ENCODE measurements at regions not wholly inside any gene's neighbourhood (a gene's known extent, or its start where the extent isn't known, plus 50 kb on each side); places are given as distances from the start of the nearest gene placed in this dataset.
"Not testable (repeated sequence)": the region's sequence is repeated elsewhere in the genome, so short reads cannot be mapped to it uniquely, and the experiment has no call there.

DNA sequence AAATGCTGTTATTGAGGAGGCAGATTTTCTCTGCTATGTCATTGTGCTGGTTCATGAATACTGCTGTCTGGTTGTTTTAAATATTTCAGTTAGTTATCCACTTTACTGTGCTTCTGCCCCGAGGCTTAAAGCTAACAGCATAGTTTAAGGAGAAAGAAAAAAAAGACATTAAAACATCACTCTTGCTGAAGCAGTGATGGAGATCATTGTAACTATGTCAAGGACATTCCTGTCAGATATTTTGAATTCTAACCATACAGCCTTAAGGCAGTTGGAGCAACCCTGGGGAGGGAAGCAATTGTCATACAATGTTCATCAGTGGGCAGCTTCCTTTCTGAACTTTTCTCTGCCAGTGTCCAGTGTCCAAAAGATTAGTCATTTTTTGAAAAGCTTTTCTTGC, 199.0 kb upstream of the DDX53 start:
- Histone ChIP-seq H3K27ac (ENCODE audit: low read depth, low read length) (no peak overlapping the region), H3K4me1 (ENCODE audit: control insufficient read depth in 3 of 3, insufficient read depth in 3 of 3, low read length in 3 of 3) (no peaks in the 10 kb centered on the region), H3K36me3 (ENCODE audit: control insufficient read depth in 3 of 3, insufficient read depth in 3 of 3, low read length in 3 of 3) (no peaks in the 10 kb centered on the region), H3K9ac (ENCODE audit: low read depth in 1 of 3, low read length in 3 of 3) (no peak overlapping the region), H3K4me3 (ENCODE audit: low read length in 3 of 3) (no peak overlapping the region), H3K27me3 (ENCODE audit: control insufficient read depth in 3 of 3, insufficient read depth in 3 of 3, low read length in 3 of 3) (no peaks in the 10 kb centered on the region), H3K9me3 (ENCODE audit: control insufficient read depth in 3 of 3, low read length in 3 of 3) (no peaks in the 10 kb centered on the region)

DNA sequence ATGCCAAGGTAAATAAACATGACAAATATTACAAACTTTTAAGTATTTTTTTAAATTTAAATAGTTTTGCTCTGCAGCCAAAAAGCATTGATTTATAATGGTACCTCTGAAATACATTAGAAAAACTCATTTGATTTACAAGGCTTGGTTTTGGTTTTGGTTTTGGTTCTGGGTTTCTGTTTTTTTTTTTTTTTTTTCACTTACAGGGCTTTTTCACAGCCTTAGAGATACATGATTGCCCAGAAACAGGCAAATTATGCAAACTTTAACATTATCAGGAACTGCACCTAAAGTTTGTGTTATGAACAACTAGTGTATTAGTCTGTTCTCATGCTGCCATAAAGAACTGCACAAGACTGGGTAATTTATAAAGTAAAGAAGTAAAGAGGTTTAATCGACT, 196.4 kb upstream of the DDX53 start:
- no peak overlapping the region for H3K27ac ChIP-seq (ENCODE audit: low read depth, low read length)
- H3K9me3 ChIP-seq (ENCODE audit: control insufficient read depth in 3 of 3, low read length in 3 of 3) = no peaks in the 10 kb centered on the region
- H3K9ac ChIP-seq (ENCODE audit: low read depth in 1 of 3, low read length in 3 of 3) = no peak overlapping the region
- H3K36me3 ChIP-seq (ENCODE audit: control insufficient read depth in 3 of 3, insufficient read depth in 3 of 3, low read length in 3 of 3) = no peaks in the 10 kb centered on the region
- no peak overlapping the region for H3K4me3 ChIP-seq (ENCODE audit: low read length in 3 of 3)
- no peaks in the 10 kb centered on the region for H3K27me3 ChIP-seq (ENCODE audit: control insufficient read depth in 3 of 3, insufficient read depth in 3 of 3, low read length in 3 of 3)
- no peaks in the 10 kb centered on the region for H3K4me1 ChIP-seq (ENCODE audit: control insufficient read depth in 3 of 3, insufficient read depth in 3 of 3, low read length in 3 of 3)

DNA sequence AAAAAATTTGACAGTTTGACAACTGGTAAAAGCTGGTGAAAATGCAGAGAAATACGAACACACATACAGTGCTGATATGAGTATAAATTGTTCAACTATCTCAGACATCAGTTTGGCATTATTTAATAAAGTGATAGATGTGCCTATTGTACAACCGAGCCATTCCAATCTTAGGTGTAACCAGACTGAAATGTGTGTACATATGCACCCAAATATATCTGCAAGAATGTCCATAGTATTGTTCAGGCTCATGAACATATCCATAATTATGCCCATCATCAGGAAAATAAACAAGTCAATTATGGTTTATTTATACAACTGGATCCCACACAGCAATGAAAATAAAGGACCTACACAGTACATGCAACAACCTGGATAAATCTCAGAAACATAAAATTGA, 188.9 kb upstream of the DDX53 start:
- Histone ChIP-seq H3K9ac (ENCODE audit: low read depth in 1 of 3, low read length in 3 of 3) (no peak overlapping the region), H3K9me3 (ENCODE audit: control insufficient read depth in 3 of 3, low read length in 3 of 3) (no peaks in the 10 kb centered on the region), H3K4me1 (ENCODE audit: control insufficient read depth in 3 of 3, insufficient read depth in 3 of 3, low read length in 3 of 3) (no peaks in the 10 kb centered on the region), H3K27me3 (ENCODE audit: control insufficient read depth in 3 of 3, insufficient read depth in 3 of 3, low read length in 3 of 3) (no peaks in the 10 kb centered on the region), H3K27ac (ENCODE audit: low read depth, low read length) (no peak overlapping the region), H3K36me3 (ENCODE audit: control insufficient read depth in 3 of 3, insufficient read depth in 3 of 3, low read length in 3 of 3) (no peaks in the 10 kb centered on the region), H3K4me3 (ENCODE audit: low read length in 3 of 3) (no peak overlapping the region)

DNA sequence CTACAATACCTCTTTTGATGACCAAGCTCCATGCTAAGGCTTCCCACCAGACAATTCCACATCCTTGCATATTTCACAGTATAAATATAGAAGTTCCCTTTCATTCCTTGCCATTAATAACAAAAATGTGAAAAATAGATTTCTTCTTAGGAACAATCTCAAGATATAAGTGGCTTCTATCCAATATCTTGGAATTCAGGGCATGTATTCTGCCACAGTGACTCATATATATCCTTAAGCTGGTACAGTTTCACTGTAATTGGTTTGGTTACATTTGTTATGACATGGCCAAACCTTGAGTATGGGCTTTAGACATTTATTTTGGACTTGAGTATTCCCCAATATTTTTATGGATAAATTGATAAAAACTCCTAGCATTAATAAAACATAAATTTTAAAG, 181.7 kb upstream of the DDX53 start:
- Histone ChIP-seq H3K9ac (ENCODE audit: low read depth in 1 of 3, low read length in 3 of 3) (no peak overlapping the region), H3K36me3 (ENCODE audit: control insufficient read depth in 3 of 3, insufficient read depth in 3 of 3, low read length in 3 of 3) (no peaks in the 10 kb centered on the region), H3K4me1 (ENCODE audit: control insufficient read depth in 3 of 3, insufficient read depth in 3 of 3, low read length in 3 of 3) (no peaks in the 10 kb centered on the region), H3K27ac (ENCODE audit: low read depth, low read length) (no peak overlapping the region), H3K4me3 (ENCODE audit: low read length in 3 of 3) (no peak overlapping the region), H3K9me3 (ENCODE audit: control insufficient read depth in 3 of 3, low read length in 3 of 3) (no peaks in the 10 kb centered on the region), H3K27me3 (ENCODE audit: control insufficient read depth in 3 of 3, insufficient read depth in 3 of 3, low read length in 3 of 3) (no peaks in the 10 kb centered on the region)

DNA sequence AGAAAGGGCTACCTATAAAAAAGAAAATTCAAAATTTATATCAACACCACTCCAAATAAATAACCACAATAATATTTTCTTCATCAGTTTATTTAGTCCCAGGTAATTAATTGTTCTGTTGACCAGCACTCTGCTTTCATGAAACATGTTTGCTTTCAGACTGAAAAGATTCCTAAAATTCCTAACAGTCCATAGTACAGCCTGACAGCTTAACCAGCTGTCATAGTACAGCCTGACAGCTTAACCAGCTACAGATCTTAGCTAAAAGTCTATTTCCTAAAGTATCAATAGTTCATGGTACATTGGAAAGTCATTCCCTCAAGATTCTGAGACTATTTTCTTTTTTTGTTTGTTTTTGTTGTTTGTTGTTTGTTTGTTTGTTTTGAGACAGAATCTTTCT, 144.1 kb upstream of the DDX53 start:
- no peak overlapping the region for H3K27ac ChIP-seq (ENCODE audit: low read depth, low read length)

DNA sequence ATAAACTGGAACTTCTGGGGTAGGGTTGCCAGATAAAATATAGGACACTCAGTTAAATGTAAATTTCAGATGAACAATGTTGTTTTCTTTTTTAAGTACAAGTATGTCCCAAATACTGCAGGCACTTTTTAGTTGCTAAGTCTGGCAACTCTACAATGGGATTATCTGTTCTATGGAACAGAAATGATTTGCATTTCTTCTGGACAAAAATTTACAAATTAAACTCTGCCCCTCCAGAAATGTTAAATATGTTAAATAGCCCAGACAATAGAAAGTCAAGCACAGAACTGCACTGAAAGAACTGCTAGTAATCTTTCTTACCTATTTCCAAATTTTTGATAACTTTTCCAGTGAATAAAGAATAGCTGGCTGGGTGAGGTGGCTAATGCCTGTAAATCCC, 140.1 kb upstream of the DDX53 start:
- no peak overlapping the region for H3K9ac ChIP-seq (ENCODE audit: low read depth in 1 of 3, low read length in 3 of 3)
- no peak overlapping the region for H3K4me3 ChIP-seq (ENCODE audit: low read length in 3 of 3)
- no peaks in the 10 kb centered on the region for H3K9me3 ChIP-seq (ENCODE audit: control insufficient read depth in 3 of 3, low read length in 3 of 3)
- no peaks in the 10 kb centered on the region for H3K4me1 ChIP-seq (ENCODE audit: control insufficient read depth in 3 of 3, insufficient read depth in 3 of 3, low read length in 3 of 3)
- H3K27ac ChIP-seq (ENCODE audit: low read depth, low read length) = no peak overlapping the region
- H3K27me3 ChIP-seq (ENCODE audit: control insufficient read depth in 3 of 3, insufficient read depth in 3 of 3, low read length in 3 of 3) = no peaks in the 10 kb centered on the region
- H3K36me3 ChIP-seq (ENCODE audit: control insufficient read depth in 3 of 3, insufficient read depth in 3 of 3, low read length in 3 of 3) = no peaks in the 10 kb centered on the region

More for the DNA sequence above, 144.1 kb upstream of the DDX53 start:
- H3K9me3 ChIP-seq (ENCODE audit: control insufficient read depth in 3 of 3, low read length in 3 of 3) = no peaks in the 10 kb centered on the region
- no peaks in the 10 kb centered on the region for H3K27me3 ChIP-seq (ENCODE audit: control insufficient read depth in 3 of 3, insufficient read depth in 3 of 3, low read length in 3 of 3)
- H3K9ac ChIP-seq (ENCODE audit: low read depth in 1 of 3, low read length in 3 of 3) = no peak overlapping the region
- H3K36me3 ChIP-seq (ENCODE audit: control insufficient read depth in 3 of 3, insufficient read depth in 3 of 3, low read length in 3 of 3) = no peaks in the 10 kb centered on the region
- no peaks in the 10 kb centered on the region for H3K4me1 ChIP-seq (ENCODE audit: control insufficient read depth in 3 of 3, insufficient read depth in 3 of 3, low read length in 3 of 3)
- H3K4me3 ChIP-seq (ENCODE audit: low read length in 3 of 3) = no peak overlapping the region

DNA sequence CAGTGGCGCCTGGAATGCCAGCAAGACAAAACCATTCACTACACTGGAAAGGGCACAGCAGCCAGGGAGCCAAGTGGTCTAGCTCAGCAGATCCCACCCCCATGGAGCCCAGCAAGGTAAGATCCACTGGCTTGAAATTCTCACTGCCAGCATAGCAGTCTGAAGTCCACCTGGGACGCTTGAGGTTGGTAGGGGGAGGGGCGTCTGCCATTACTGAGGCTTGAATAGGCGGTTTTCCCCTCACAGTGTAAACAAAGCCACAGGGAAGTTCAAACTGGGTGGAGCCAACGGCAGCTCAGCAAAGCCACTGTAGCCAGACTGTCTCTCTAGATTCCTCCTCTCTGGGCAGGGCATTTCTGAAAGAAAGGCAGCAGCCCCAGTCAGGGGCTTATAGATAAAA, 133.0 kb upstream of the DDX53 start:
- not testable (repeated sequence) for H3K9me3 ChIP-seq (ENCODE audit: control insufficient read depth in 3 of 3, low read length in 3 of 3); H3K27ac ChIP-seq (ENCODE audit: low read depth, low read length); H3K36me3 ChIP-seq (ENCODE audit: control insufficient read depth in 3 of 3, insufficient read depth in 3 of 3, low read length in 3 of 3); H3K9ac ChIP-seq (ENCODE audit: low read depth in 1 of 3, low read length in 3 of 3); H3K27me3 ChIP-seq (ENCODE audit: control insufficient read depth in 3 of 3, insufficient read depth in 3 of 3, low read length in 3 of 3); H3K4me3 ChIP-seq (ENCODE audit: low read length in 3 of 3); H3K4me1 ChIP-seq (ENCODE audit: control insufficient read depth in 3 of 3, insufficient read depth in 3 of 3, low read length in 3 of 3)

DNA sequence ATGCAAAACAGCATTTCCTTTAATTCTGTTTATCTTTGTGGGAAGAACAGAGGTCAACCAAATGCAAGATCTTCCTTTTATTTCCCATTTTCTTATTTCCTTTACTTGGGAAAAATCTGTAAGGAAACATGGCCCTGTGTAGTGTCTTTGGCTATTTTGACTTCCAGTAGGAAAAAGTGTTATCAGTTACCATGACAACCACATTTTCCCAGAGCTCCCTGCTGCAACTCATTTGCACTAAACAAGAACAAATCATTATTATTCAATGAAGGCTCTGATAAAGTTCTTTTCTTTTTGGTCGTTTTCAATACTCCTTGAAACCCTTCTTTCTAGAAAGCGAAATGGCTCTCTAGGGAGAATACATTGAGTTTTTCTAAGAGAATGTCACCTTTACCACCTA, 117.2 kb upstream of the DDX53 start:
- H3K4me1 ChIP-seq (ENCODE audit: control insufficient read depth in 3 of 3, insufficient read depth in 3 of 3, low read length in 3 of 3) = no peaks in the 10 kb centered on the region
- H3K9me3 ChIP-seq (ENCODE audit: control insufficient read depth in 3 of 3, low read length in 3 of 3) = no peaks in the 10 kb centered on the region
- no peak overlapping the region for H3K9ac ChIP-seq (ENCODE audit: low read depth in 1 of 3, low read length in 3 of 3)
- H3K36me3 ChIP-seq (ENCODE audit: control insufficient read depth in 3 of 3, insufficient read depth in 3 of 3, low read length in 3 of 3) = no peaks in the 10 kb centered on the region
- no peak overlapping the region for H3K4me3 ChIP-seq (ENCODE audit: low read length in 3 of 3)
- no peak overlapping the region for H3K27ac ChIP-seq (ENCODE audit: low read depth, low read length)
- no peaks in the 10 kb centered on the region for H3K27me3 ChIP-seq (ENCODE audit: control insufficient read depth in 3 of 3, insufficient read depth in 3 of 3, low read length in 3 of 3)

DNA sequence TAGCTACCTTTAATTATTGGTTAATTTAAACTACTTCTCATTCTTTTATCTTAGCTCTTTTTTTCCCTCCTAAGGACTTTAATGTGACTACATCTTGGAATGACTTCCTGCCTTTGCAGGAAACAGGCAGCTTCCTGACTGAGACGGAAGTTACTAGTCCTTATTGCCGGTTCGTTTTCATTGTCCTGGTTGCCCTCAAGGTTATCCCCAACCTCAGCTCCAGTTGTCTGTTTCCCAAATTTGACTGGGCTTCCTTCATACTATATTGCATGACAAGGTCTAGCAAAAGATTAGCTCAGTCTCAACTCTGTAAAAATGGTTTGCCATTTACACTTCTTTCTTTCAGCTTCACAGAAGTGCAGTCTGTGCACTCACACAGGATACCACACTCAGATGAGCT, 109.9 kb upstream of the DDX53 start:
- Histone ChIP-seq H3K27ac (ENCODE audit: low read depth, low read length) (no peak overlapping the region), H3K27me3 (ENCODE audit: control insufficient read depth in 3 of 3, insufficient read depth in 3 of 3, low read length in 3 of 3) (no peaks in the 10 kb centered on the region), H3K4me3 (ENCODE audit: low read length in 3 of 3) (no peak overlapping the region), H3K4me1 (ENCODE audit: control insufficient read depth in 3 of 3, insufficient read depth in 3 of 3, low read length in 3 of 3) (no peaks in the 10 kb centered on the region), H3K9ac (ENCODE audit: low read depth in 1 of 3, low read length in 3 of 3) (no peak overlapping the region), H3K9me3 (ENCODE audit: control insufficient read depth in 3 of 3, low read length in 3 of 3) (no peaks in the 10 kb centered on the region), H3K36me3 (ENCODE audit: control insufficient read depth in 3 of 3, insufficient read depth in 3 of 3, low read length in 3 of 3) (no peaks in the 10 kb centered on the region)

DNA sequence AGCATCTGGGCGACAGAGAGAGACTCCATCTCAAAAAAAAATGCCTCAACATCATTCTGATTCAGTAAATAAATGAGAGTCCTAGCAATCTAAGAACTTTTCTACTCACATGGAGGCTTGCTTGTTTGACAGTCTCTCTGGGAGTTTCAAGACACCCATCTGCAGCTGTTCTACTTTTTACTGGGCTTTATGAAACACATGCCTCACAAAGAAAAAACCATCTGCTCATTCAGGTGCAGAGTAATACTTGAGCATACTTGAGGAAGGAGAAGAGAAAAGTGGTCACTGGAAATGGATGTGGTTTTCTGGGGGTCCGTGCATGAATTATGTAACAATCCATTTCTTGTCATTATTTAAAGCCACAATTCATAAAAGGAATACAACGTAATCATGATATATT, 87.1 kb upstream of the DDX53 start:
- Histone ChIP-seq H3K9me3 (ENCODE audit: control insufficient read depth in 3 of 3, low read length in 3 of 3) (no peaks in the 10 kb centered on the region), H3K4me1 (ENCODE audit: control insufficient read depth in 3 of 3, insufficient read depth in 3 of 3, low read length in 3 of 3) (no peaks in the 10 kb centered on the region), H3K9ac (ENCODE audit: low read depth in 1 of 3, low read length in 3 of 3) (no peak overlapping the region), H3K27me3 (ENCODE audit: control insufficient read depth in 3 of 3, insufficient read depth in 3 of 3, low read length in 3 of 3) (no peaks in the 10 kb centered on the region), H3K36me3 (ENCODE audit: control insufficient read depth in 3 of 3, insufficient read depth in 3 of 3, low read length in 3 of 3) (no peaks in the 10 kb centered on the region), H3K27ac (ENCODE audit: low read depth, low read length) (no peak overlapping the region), H3K4me3 (ENCODE audit: low read length in 3 of 3) (no peak overlapping the region)

DNA sequence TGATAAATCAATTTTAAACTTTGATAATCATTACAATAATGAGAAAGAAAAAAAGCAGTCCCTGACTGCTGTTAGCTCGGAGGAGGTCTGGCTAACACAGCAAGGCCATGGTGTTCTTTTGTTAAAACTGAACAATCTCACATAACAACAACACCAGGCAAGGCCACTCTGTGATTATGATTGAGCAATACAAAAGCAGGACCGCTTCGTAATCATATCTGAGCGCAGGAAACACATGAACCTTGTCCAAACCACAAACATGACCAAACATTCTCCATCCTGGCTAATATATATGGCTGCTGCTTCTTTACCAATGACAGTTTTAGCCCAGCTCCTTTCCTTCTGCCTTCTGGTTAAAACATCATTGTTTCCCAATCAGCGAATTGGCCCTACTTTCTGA, 76.8 kb upstream of the DDX53 start:
- Histone ChIP-seq H3K4me3 (ENCODE audit: low read length in 3 of 3) (no peak overlapping the region), H3K27me3 (ENCODE audit: control insufficient read depth in 3 of 3, insufficient read depth in 3 of 3, low read length in 3 of 3) (no peaks in the 10 kb centered on the region), H3K27ac (ENCODE audit: low read depth, low read length) (no peak overlapping the region), H3K9ac (ENCODE audit: low read depth in 1 of 3, low read length in 3 of 3) (no peak overlapping the region), H3K4me1 (ENCODE audit: control insufficient read depth in 3 of 3, insufficient read depth in 3 of 3, low read length in 3 of 3) (no peaks in the 10 kb centered on the region), H3K36me3 (ENCODE audit: control insufficient read depth in 3 of 3, insufficient read depth in 3 of 3, low read length in 3 of 3) (no peaks in the 10 kb centered on the region), H3K9me3 (ENCODE audit: control insufficient read depth in 3 of 3, low read length in 3 of 3) (no peaks in the 10 kb centered on the region)

Measured in skeletal muscle tissue (tissue), 3 donors.